ENCODE measurements at regions not wholly inside any gene's neighbourhood (a gene's known extent, or its start where the extent isn't known, plus 50 kb on each side); places are given as distances from the start of the nearest gene placed in this dataset.

DNA sequence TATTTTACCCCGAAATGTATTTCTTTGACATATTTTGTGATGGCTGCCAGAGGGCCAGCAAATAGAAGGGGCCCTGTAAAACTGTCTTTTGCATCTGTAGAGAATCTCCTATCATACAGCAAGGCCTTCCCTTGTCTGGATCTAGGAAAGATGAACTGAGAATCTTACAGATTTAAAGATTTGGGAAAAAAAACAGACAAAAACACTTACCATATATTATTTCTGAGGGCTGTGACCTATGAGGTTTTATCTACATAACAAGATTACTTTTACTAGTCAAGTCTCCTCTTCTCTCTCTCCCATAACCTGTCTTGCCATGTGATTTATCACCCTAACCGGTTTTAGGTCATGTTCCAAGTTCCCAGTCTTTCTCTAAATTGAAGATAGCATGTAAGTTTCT, 599.2 kb upstream of the CDH6 start:
- no peak overlapping the region for H2BK15ac ChIP-seq (ENCODE audit: low read length)
- no peak overlapping the region for H3K27ac ChIP-seq (ENCODE audit: low read depth, low read length)
- no peaks in the 10 kb centered on the region for H3K9me3 ChIP-seq (ENCODE audit: insufficient read depth in 2 of 2, low read depth in 1 of 2, low read length in 1 of 2)
- no peak overlapping the region for H3K56ac ChIP-seq (replicated peaks; ENCODE audit: insufficient read length, low read depth, low read length)
- H4K5ac ChIP-seq (ENCODE audit: insufficient read length, low read depth, low read length): no peak overlapping the region
- no peak overlapping the region for H2AFZ ChIP-seq (ENCODE audit: low read length)
- no peak overlapping the region for H3K23ac ChIP-seq (ENCODE audit: insufficient read length)
- H3K4ac ChIP-seq (replicated peaks; ENCODE audit: insufficient read length, low read depth, low read length): no peak overlapping the region
- H3K9ac ChIP-seq (replicated peaks in 1 of 4; ENCODE audit: extremely low read depth in 1 of 4, low read depth in 3 of 4, low read length in 3 of 4): no peak overlapping the region
- H3K79me2 ChIP-seq (ENCODE audit: control insufficient read depth in 1 of 2, insufficient read depth in 2 of 2, low read length in 2 of 2): no peaks in the 10 kb centered on the region
- no peaks in the 10 kb centered on the region for H3K27me3 ChIP-seq (replicated peaks in 1 of 4; ENCODE audit: control insufficient read depth in 3 of 4, extremely low read depth in 1 of 4, insufficient read depth in 3 of 4, low read length in 3 of 4)
- no peak for DNase-seq (ENCODE audit: low read depth in 1 of 2, low spot score in 2 of 2)
- H3K79me1 ChIP-seq (ENCODE audit: low read depth, low read length): no peaks in the 10 kb centered on the region
- POLR2A ChIA-PET (ENCODE audit: partially characterized antibody): no interaction called here
- CTCF ChIA-PET (ENCODE audit: partially characterized antibody): no interaction called here
- H3K23me2 ChIP-seq (ENCODE audit: low read depth, low read length): no peaks in the 10 kb centered on the region
- no peak overlapping the region for H3K14ac ChIP-seq (ENCODE audit: insufficient read length)
- no peaks in the 10 kb centered on the region for H4K20me1 ChIP-seq (replicated peaks in 1 of 2; ENCODE audit: control insufficient read depth in 1 of 2, insufficient read depth in 2 of 2, low read length in 2 of 2)
- no peak overlapping the region for H4K91ac ChIP-seq (replicated peaks; ENCODE audit: insufficient read length, low read length)
- H2BK20ac ChIP-seq (ENCODE audit: low read length): no peak overlapping the region
- H2BK5ac ChIP-seq (ENCODE audit: low read depth, low read length): no peak overlapping the region
- H3K4me1 ChIP-seq (replicated peaks in 1 of 4; ENCODE audit: control insufficient read depth in 3 of 4, insufficient read depth in 4 of 4, low read length in 3 of 4): peaks cover 0 to 6% (median 0%) of the 10 kb centered on the region in 4 experiments; a peak in 2 of 7 replicates
- H3K4me3 ChIP-seq (ENCODE audit: extremely low read depth in 1 of 4, insufficient read depth in 2 of 4, low read depth in 3 of 4, low read length in 4 of 4): no peak overlapping the region
- H3K18ac ChIP-seq (ENCODE audit: extremely low read depth, low read length): no peak overlapping the region
- H2AK5ac ChIP-seq (ENCODE audit: low read depth, low read length): no peak overlapping the region
- H4K8ac ChIP-seq (ENCODE audit: extremely low read depth, insufficient read depth, low read length): no peak overlapping the region
- 91% methylated on average over 2 of the region's 2 CpGs; no CpG with 5 or more reads in 1 of the 2 experiments for WGBS, 2 experiments (ENCODE audit: extremely low coverage in 1 of 2, insufficient coverage in 1 of 2, insufficient read length in 1 of 2, insufficient replicate concordance in 2 of 2, low coverage in 1 of 2, low lambda C conversion rate in 2 of 2, missing lambda C conversion rate in 1 of 2)
- H2BK12ac ChIP-seq (ENCODE audit: low read depth, low read length): no peak overlapping the region
- H3K4me2 ChIP-seq (ENCODE audit: insufficient read depth in 1 of 2, low read depth in 2 of 2, low read length in 2 of 2): no peak overlapping the region
- FAIRE-seq: no peak
- H2BK120ac ChIP-seq (replicated peaks; ENCODE audit: low read depth, low read length): no peak overlapping the region
- H3K36me3 ChIP-seq (ENCODE audit: control insufficient read depth in 2 of 4, insufficient read depth in 4 of 4, low read length in 3 of 4): no peaks in the 10 kb centered on the region
- TF ChIP-seq SP1 (IDR thresholded peaks at IDR 0.05; ENCODE audit: low read depth, low read length) (no peak), TAF1 (IDR thresholded peaks at IDR 0.05; ENCODE audit: low read depth, low read length) (no peak), EP300 (IDR thresholded peaks at IDR 0.05; ENCODE audit: borderline replicate concordance in 1 of 2, low read depth in 2 of 2, low read length in 2 of 2) (no peak), CREB1 (IDR thresholded peaks at IDR 0.05) (no peak), SAP30 (IDR thresholded peaks at IDR 0.05; ENCODE audit: insufficient read depth, insufficient replicate concordance, low read length) (no peak), TAF7 (optimal IDR thresholded peaks at IDR 0.05; ENCODE audit: borderline replicate concordance, low read depth, low read length) (no peak), RAD21 (IDR thresholded peaks at IDR 0.05 in 1 of 2, conservative IDR thresholded peaks at IDR 0.05 in 1 of 2; ENCODE audit: low read depth in 2 of 2, low read length in 2 of 2) (no peak), KDM4A (IDR thresholded peaks at IDR 0.05; ENCODE audit: low read depth, low read length, severe bottlenecking) (no peak), SUZ12 (IDR thresholded peaks at IDR 0.05; ENCODE audit: low read length) (no peak)
- TF ChIP-seq, protein P1, sequence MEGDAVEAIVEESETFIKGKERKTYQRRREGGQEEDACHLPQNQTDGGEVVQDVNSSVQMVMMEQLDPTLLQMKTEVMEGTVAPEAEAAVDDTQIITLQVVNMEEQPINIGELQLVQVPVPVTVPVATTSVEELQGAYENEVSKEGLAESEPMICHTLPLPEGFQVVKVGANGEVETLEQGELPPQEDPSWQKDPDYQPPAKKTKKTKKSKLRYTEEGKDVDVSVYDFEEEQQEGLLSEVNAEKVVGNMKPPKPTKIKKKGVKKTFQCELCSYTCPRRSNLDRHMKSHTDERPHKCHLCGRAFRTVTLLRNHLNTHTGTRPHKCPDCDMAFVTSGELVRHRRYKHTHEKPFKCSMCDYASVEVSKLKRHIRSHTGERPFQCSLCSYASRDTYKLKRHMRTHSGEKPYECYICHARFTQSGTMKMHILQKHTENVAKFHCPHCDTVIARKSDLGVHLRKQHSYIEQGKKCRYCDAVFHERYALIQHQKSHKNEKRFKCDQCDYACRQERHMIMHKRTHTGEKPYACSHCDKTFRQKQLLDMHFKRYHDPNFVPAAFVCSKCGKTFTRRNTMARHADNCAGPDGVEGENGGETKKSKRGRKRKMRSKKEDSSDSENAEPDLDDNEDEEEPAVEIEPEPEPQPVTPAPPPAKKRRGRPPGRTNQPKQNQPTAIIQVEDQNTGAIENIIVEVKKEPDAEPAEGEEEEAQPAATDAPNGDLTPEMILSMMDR (IDR thresholded peaks at IDR 0.05; ENCODE audit: control extremely low read depth in 1 of 3, insufficient read depth in 1 of 3, low read depth in 1 of 3, low read length in 3 of 3): no peak
- TF ChIP-seq, protein P2, sequence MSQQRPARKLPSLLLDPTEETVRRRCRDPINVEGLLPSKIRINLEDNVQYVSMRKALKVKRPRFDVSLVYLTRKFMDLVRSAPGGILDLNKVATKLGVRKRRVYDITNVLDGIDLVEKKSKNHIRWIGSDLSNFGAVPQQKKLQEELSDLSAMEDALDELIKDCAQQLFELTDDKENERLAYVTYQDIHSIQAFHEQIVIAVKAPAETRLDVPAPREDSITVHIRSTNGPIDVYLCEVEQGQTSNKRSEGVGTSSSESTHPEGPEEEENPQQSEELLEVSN (IDR thresholded peaks at IDR 0.05): no peak

Measured in H1 (cell line).